ENCODE measurements at regions not wholly inside any gene's neighbourhood (a gene's known extent, or its start where the extent isn't known, plus 50 kb on each side); places are given as distances from the start of the nearest gene placed in this dataset.

DNA sequence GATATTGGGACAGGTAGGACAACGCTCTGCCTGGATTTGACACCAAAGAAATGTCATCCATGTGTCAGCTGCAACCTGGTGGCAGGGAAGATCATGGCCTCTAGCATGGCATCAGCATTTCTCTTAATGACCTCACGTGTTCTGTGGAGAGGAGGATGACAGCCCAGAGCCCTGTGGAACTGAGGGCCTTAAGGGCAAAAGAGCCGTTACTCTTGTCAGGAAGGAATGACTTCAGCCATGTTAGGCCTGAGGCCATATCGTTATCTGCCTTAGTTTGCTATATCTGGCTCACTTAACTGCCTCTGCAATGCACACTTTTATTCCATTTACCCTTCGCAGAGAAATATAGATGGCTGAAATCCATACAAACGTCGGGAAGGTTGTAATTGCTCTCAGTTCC, 83.2 kb upstream of the PBX1 start:
- no peak overlapping the region for H3K27ac ChIP-seq (ENCODE audit: low read depth, low read length)
- no peak overlapping the region for H3K4me3 ChIP-seq (ENCODE audit: low read depth, low read length)
- no peaks in the 10 kb centered on the region for H3K4me1 ChIP-seq (ENCODE audit: control insufficient read depth, insufficient read depth, low read length, unreplicated experiment)
- no peak overlapping the region for H2AFZ ChIP-seq (ENCODE audit: low read length, unreplicated experiment)
- H3K79me2 ChIP-seq (ENCODE audit: control insufficient read depth, insufficient read depth, low read length, unreplicated experiment): no peaks in the 10 kb centered on the region
- H3K36me3 ChIP-seq (ENCODE audit: insufficient read depth, low read length): no peaks in the 10 kb centered on the region
- H3K27me3 ChIP-seq (ENCODE audit: insufficient read depth, low read length): no peaks in the 10 kb centered on the region

DNA sequence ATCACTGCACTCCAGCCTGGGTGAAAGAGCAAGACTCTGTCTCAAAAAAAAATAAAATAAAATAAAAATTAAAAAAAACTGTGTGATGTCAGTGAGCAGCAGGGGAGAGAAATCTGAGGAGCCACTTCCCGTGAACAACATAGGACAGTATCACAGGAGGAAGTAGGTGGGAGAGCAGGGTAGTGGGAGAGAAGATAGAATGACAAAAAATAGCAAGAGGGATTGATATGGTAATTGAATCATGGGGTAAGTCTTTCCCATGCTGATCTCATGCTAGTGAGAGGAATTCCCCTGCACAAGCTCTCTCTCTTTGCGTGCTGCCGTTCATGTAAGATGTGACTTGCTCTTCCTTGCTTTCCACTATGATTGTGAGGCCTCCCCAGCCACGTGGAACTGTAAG, 81.6 kb upstream of the PBX1 start:
- no peak overlapping the region for H3K4me3 ChIP-seq (ENCODE audit: low read depth, low read length)
- no peak overlapping the region for H2AFZ ChIP-seq (ENCODE audit: low read length, unreplicated experiment)
- H3K36me3 ChIP-seq (ENCODE audit: insufficient read depth, low read length): no peaks in the 10 kb centered on the region
- no peaks in the 10 kb centered on the region for H3K79me2 ChIP-seq (ENCODE audit: control insufficient read depth, insufficient read depth, low read length, unreplicated experiment)
- H3K27me3 ChIP-seq (ENCODE audit: insufficient read depth, low read length): no peaks in the 10 kb centered on the region
- no peak overlapping the region for H3K27ac ChIP-seq (ENCODE audit: low read depth, low read length)
- H3K4me1 ChIP-seq (ENCODE audit: control insufficient read depth, insufficient read depth, low read length, unreplicated experiment): no peaks in the 10 kb centered on the region

DNA sequence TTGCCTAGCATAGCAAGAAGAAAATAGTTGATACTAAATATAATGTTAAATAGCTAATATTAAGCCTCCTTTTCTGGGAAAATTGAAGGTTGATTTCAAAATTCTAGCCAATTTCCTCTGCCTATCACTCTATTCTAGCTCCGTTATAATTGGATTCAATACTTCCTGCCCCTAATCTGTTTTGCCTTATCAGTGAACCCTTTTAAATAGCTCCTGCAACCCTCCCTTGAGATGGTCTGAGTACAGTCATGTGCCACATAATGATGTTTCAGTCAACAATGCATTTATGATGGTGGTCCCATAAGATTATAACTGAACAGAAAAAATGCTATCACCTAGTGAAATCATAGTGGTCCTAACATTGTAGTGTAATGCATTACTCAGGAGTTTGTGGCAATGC, 79.7 kb upstream of the PBX1 start:
- Histone ChIP-seq H2AFZ (ENCODE audit: low read length, unreplicated experiment) (no peak overlapping the region), H3K27me3 (ENCODE audit: insufficient read depth, low read length) (no peaks in the 10 kb centered on the region), H3K36me3 (ENCODE audit: insufficient read depth, low read length) (no peaks in the 10 kb centered on the region), H3K27ac (ENCODE audit: low read depth, low read length) (no peak overlapping the region), H3K4me1 (ENCODE audit: control insufficient read depth, insufficient read depth, low read length, unreplicated experiment) (no peaks in the 10 kb centered on the region), H3K4me3 (ENCODE audit: low read depth, low read length) (no peak overlapping the region), H3K79me2 (ENCODE audit: control insufficient read depth, insufficient read depth, low read length, unreplicated experiment) (no peaks in the 10 kb centered on the region)

DNA sequence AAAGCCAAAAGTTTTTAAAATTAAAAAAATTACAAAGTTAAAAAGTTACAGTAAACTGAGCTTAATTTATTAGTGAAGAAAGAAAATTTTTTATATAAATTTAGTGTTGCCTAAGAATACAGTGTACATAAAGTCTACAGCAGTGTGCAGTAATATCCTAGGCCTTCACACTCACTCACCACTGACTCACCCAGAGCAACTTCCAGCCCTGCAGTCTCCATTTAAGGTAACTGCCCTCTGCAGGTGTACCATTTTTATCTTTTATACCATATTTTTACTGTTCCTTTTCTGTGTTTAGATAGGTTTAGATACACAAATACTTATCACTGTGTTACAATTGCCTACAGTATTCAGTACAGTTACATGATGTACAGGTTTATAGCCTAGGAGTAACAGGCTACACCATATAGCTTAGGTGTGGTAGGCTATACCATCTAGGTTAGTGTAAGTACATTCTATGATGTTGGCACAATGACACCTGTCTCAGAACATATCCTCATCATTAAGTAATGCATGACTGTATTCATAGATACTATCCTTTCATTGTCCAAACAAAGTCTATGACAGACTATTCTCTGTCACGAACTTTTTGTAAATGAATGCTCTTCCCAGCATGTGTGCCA, 78.6 kb upstream of the PBX1 start:
- no peak overlapping the region for H3K4me3 ChIP-seq (ENCODE audit: low read depth, low read length)
- H2AFZ ChIP-seq (ENCODE audit: low read length, unreplicated experiment): no peak overlapping the region
- H3K27ac ChIP-seq (ENCODE audit: low read depth, low read length): no peak overlapping the region
- no peaks in the 10 kb centered on the region for H3K27me3 ChIP-seq (ENCODE audit: insufficient read depth, low read length)
- no peaks in the 10 kb centered on the region for H3K4me1 ChIP-seq (ENCODE audit: control insufficient read depth, insufficient read depth, low read length, unreplicated experiment)
- no peaks in the 10 kb centered on the region for H3K36me3 ChIP-seq (ENCODE audit: insufficient read depth, low read length)
- no peaks in the 10 kb centered on the region for H3K79me2 ChIP-seq (ENCODE audit: control insufficient read depth, insufficient read depth, low read length, unreplicated experiment)

GRCh38 chr1:164495905-164496304, 63.1 kb upstream of the PBX1 start:
- no peak overlapping the region for H3K27ac ChIP-seq (ENCODE audit: low read depth, low read length)
- no peak overlapping the region for H2AFZ ChIP-seq (ENCODE audit: low read length, unreplicated experiment)
- H3K79me2 ChIP-seq (ENCODE audit: control insufficient read depth, insufficient read depth, low read length, unreplicated experiment): no peaks in the 10 kb centered on the region
- H3K36me3 ChIP-seq (ENCODE audit: insufficient read depth, low read length): no peaks in the 10 kb centered on the region
- H3K4me3 ChIP-seq (ENCODE audit: low read depth, low read length): no peak overlapping the region
- no peaks in the 10 kb centered on the region for H3K4me1 ChIP-seq (ENCODE audit: control insufficient read depth, insufficient read depth, low read length, unreplicated experiment)
- no peaks in the 10 kb centered on the region for H3K27me3 ChIP-seq (ENCODE audit: insufficient read depth, low read length)

DNA sequence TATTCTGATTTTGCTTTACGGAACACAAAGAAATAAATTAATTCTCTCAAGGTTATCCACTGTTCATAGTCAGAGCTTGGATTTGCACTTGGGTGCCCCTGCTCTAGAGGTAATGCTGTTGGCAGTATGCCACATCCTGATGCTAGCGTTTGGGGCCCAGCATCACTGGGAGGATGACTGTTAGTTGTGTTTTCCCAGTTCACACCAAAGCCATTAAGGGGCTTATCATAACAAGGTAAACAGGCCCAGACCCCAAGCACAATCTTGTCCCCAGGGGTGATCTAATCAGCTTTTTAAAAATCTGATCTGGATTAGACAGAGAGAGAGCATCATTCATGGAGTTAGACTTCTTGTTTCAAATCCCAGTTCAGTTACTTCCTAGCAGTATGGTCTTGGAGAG, 60.2 kb upstream of the PBX1 start:
- no peak overlapping the region for H2AFZ ChIP-seq (ENCODE audit: low read length, unreplicated experiment)
- no peaks in the 10 kb centered on the region for H3K4me1 ChIP-seq (ENCODE audit: control insufficient read depth, insufficient read depth, low read length, unreplicated experiment)
- H3K27ac ChIP-seq (ENCODE audit: low read depth, low read length): no peak overlapping the region
- H3K79me2 ChIP-seq (ENCODE audit: control insufficient read depth, insufficient read depth, low read length, unreplicated experiment): no peaks in the 10 kb centered on the region
- H3K4me3 ChIP-seq (ENCODE audit: low read depth, low read length): no peak overlapping the region
- no peaks in the 10 kb centered on the region for H3K27me3 ChIP-seq (ENCODE audit: insufficient read depth, low read length)
- no peaks in the 10 kb centered on the region for H3K36me3 ChIP-seq (ENCODE audit: insufficient read depth, low read length)

DNA sequence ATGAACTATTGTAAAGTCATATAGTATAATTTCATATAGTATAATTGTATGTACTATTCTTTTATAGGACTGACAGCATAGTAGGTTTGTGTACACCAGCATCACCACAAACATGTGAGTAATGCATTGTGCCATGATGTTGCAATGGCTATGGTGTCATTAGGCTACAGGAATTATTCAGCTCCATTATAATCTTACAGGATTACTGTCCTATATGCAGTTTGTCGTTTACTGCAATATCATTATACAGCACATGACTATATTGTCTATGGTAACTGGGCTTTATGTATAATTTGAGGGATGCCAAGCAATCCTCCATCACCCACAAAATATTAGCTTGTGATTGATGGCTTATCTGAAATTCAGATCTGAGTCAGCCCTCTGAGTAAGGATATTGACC, 54.2 kb upstream of the PBX1 start:
- H3K4me1 ChIP-seq (ENCODE audit: control insufficient read depth, insufficient read depth, low read length, unreplicated experiment): no peaks in the 10 kb centered on the region
- no peak overlapping the region for H3K27ac ChIP-seq (ENCODE audit: low read depth, low read length)
- H3K4me3 ChIP-seq (ENCODE audit: low read depth, low read length): no peak overlapping the region
- H3K36me3 ChIP-seq (ENCODE audit: insufficient read depth, low read length): no peaks in the 10 kb centered on the region
- no peaks in the 10 kb centered on the region for H3K27me3 ChIP-seq (ENCODE audit: insufficient read depth, low read length)
- H2AFZ ChIP-seq (ENCODE audit: low read length, unreplicated experiment): no peak overlapping the region
- no peaks in the 10 kb centered on the region for H3K79me2 ChIP-seq (ENCODE audit: control insufficient read depth, insufficient read depth, low read length, unreplicated experiment)

All from ACC112 (cell line).